ENCODE measurements at regions not wholly inside any gene's neighbourhood (a gene's known extent, or its start where the extent isn't known, plus 50 kb on each side); places are given as distances from the start of the nearest gene placed in this dataset.

- TF ChIP-seq EZH2 (optimal IDR thresholded peaks at IDR 0.05; ENCODE audit: low read depth, low read length): no peak
- no peak for TF ChIP-seq CTCF (IDR thresholded peaks at IDR 0.05; ENCODE audit: low read length)
- TF ChIP-seq EZH2phosphoT487 (IDR thresholded peaks at IDR 0.05; ENCODE audit: low read length): no peak
Measured at GRCh38 chr1:232317350-232317749, 312.6 kb downstream of the SIPA1L2 start.
